GM18499 (cell line): ENCODE measurements at regions not wholly inside any gene's neighbourhood (a gene's known extent, or its start where the extent isn't known, plus 50 kb on each side); places are given as distances from the start of the nearest gene placed in this dataset.

Experiments used
- ATAC-seq: cut with Tn5 transposase; IDR thresholded peaks from one replicate; pipeline ENCODE4 v1.9.1; 2021; ENCODE audit warnings: moderate number of reproducible peaks; ENCODE audit not compliant: insufficient read depth, unreplicated experiment

DNA sequence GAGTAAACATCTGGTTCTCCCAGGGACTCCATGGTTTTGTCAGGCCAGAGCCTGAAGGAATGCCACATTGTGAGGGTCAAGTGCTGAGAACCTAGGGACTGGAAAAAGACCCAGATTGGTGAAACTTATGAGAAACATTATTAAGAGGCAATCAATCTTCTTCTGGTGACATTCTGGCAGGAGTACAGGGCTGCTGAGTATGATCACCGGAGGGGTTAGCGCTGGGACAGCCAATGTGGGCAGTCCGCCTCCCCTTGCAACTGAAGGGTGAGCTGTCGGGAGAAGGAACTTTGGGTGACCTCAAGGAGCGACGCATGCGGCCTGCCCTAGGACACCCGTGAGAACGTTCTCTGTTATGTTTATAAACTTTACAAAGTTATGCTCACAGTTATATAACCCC, 429.0 kb downstream of the LMO4 start:
- no peak for ATAC-seq

DNA sequence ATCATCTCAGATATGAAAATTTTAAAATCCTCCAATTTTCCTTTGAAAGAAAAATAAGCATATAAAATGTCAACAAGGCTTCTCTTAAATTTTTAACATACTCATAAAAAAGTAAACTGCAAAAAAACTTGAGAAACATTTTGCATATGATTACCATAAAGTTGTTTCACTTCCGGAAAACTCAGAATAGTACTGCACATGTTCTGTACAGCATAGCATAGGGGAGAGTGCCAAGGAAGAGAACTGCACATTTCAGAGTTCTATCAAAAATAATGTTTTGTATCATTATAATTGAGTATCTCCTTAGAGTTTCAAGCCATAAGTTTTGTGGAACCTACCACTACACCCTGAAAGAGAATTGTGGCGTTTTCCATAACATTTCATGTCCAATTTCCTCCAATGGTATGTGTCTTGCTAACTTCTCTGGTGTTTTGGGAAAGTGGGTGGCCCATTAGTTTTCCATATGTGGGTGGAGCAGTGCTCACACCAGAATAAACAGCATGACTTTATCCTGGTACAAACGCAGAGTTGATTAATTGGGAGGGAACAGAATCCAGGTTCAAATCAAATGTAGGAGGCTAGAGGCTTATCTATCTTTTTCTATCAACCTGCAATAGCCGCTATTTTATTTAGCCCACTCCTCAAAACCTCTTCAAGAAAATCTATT, 430.9 kb downstream of the LMO4 start:
- ATAC-seq, result no peak

DNA sequence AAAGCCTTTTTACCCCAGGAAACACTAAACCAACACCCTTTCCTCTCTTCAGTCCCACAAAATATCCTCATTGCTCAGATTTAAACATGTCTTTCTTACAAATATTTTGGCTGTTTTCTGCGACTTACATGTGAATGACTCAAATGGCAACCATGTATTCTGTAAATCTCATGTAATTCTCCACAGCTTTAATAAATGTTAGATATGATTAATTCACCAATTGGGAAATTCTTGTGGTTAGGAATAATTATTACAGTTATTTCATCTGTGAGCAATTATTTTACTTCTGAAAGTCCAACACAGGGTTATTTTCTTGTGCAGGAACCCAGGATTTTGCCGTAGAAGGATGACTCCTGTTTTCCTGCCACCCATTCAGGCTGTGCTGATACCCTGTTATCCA, 431.5 kb downstream of the LMO4 start:
- no peak for ATAC-seq

DNA sequence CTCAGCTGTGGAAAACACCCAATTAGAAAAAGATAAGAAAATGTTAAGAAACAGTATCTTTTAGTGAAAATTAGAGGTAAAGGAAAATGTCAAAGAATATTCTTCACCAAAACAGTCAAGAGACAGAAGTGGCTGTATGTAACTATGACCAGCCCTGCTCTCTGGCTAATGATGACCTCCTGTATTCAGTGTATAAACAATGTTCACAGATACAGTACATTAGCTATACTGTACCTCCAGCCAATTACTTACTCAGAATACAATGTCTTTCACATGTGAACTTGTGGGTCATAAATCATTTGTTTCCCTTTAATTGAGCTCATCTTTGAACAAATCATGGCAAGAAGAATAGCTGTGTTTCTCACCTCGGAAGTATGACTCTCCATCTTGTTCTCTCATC, 432.0 kb downstream of the LMO4 start:
- no peak for ATAC-seq

DNA sequence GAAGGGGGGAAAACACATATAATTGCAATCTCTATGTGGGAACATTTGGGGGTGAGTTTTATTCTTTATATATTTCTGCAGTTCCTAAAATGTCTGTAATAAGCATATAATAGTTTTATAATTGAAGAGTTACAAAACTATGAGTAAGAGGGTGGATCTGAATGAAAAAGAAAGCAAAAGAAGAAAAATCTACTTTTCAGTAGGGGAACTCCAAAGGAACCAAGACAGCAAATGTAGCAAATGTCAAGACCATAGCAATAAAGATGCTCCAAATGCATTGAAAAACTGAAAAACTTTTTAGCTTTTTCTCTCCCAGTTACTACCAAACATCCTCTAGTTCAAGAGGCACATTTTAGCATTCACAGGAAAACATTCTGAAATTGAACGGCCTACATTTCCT, 434.8 kb downstream of the LMO4 start:
- no peak for ATAC-seq

DNA sequence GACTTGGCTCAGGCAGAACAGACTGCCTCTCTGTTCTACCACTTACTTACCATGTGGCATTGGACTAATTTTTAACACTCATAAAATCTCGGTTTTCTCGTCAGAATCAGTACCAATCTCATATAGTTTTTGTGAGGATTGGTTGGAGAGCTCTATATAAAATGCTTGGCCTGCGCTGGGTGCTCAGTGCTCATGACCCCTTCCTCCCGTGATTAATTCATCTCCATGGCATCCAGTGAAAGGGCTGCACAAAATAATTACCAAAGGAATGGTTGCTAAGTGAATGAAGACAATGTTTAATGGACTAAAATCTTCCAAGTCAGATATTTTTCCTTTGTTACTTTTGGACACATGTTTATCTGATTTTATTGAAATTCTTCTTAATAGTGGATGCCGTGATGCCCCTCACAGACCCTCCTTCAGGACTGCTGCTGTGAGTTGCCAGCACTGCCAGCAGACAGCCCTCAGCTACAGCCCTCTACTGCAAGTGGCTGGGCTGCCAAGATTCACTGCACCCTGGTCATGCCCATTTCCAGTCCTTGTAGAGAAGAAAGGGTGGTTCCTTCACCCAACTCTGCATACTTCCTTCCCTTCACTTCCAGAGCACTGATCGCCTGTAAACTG, 436.5 kb downstream of the LMO4 start:
- ATAC-seq, result no peak

DNA sequence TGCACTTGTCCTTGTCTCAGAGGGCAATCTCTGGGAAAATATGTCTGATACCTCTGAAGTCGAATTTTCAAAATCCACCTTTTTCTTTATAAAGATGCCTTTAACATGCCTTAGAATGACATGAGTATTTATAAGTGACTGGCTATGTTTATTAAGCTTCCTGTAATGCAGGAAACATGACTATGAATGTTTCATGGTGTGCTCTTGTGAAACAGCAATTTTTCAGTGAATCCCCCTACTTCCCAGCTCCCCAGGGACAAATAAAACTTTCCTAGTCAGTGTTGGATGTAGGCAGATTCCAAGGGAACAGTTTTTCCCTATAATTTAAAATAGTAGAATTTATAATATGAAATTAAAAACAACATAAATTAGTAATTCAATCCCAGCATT, 437.0 kb downstream of the LMO4 start:
- ATAC-seq, result no peak

DNA sequence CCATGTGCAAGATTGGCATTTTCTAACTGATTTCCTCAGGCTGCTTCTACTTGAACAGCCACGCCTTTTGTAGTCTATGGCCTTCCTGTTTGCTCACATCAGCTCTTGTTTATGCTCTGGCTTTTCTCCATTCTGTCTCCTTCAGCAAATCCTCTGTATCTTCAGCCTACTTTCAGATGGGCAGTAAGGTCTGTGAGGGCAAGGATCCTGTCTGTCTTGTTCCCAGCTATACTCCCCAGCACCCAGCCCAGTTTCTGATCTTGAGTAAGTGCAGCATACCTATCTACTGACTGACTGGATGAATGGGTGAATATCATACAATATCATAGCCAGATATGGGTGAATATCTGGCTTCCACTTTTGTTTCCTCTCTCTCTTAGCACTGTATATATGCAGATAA, 438.1 kb downstream of the LMO4 start:
- no peak for ATAC-seq

DNA sequence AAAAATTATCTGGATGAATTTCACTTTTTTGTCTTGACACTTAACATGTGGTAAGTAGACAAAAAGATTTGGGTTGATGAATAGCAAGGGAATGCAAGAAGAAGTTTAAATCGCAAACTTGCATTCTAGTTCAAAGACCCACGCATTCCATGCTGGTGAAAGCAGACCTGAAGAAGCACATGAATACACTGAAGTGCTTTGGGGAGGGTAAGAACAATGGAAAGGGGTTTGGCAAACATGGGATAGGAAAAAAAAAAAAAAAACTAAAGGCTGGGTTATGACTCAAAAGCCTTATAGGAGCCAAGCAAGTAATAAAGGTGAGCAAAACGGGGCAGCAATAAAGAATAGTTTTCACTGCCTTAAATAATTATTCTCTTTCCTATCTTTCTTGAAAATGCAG, 450.2 kb downstream of the LMO4 start:
- no peak for ATAC-seq

DNA sequence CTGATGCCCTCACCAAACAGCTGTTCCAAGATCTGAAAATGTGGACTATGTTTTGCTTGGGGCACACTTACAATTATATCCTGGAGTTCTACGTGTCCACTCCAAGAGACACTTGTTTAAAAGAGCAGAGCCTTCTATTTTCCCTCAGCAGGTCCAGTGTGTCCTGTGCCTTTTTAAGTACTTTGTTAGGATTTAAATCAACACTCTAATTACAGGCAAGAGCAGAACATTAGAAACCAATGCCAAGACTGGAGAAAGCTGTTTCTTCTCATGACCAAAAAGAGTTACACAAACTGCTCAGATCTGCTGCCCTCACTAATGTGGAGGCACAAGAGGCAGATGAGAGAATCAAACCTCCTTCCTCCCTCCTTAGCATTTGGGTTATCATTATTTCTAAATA, 452.9 kb downstream of the LMO4 start:
- no peak for ATAC-seq

DNA sequence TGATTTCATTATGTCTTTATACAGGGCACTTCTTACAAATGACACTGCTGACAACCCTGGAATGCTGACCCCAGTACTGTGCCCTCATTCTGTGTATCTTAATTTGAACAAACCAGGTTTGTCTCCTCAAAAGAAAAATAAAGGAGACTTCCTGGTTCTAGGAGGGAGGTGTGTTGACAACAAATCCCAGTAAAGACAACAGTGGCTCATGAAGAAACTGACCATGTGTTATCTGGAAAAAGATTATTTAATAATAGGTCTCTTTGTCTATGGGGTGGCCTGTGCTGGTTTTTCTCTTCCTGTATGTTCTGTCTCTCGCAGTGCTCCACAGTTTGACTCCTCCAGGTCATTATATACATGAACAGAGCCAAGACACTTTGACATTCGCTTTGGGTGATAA, 454.6 kb downstream of the LMO4 start:
- ATAC-seq, result no peak

DNA sequence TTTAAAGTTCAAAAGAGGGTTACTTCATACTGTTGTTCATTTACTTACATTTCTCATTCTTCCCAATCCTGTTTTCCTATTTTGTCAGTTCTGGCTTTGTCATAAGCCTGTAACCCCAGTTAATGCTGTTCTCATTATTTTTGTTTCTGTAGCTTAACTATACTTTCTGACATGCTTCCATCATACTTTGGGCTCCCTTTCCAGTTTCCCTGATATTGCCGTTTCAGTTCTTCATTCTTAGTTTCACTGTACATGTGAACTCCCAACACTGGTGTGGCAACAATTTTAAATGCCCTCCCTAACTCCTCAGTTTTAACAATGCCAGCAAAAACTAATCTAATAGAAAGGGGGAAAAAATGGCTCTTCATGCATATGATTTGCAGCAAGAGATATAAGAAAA, 456.7 kb downstream of the LMO4 start:
- no peak for ATAC-seq

DNA sequence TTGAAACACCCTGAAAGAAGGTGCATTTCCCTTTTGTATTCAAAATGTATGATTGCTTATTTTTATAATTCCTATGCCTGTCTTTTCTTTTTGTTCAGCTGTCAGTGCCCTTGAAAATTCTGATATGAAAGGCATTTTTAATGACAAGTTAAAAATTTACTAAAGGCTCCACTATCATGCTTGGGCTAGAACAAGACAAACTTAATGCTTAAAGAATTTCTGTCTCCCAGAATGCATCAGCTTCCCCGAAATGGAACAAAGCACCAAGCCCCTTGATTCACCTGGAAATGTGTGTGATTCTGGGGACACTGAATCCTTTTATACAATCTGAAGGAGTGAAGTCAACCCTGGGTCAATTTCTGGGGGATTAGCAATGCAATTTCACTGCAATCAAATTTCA, 457.5 kb downstream of the LMO4 start:
- ATAC-seq, result no peak

DNA sequence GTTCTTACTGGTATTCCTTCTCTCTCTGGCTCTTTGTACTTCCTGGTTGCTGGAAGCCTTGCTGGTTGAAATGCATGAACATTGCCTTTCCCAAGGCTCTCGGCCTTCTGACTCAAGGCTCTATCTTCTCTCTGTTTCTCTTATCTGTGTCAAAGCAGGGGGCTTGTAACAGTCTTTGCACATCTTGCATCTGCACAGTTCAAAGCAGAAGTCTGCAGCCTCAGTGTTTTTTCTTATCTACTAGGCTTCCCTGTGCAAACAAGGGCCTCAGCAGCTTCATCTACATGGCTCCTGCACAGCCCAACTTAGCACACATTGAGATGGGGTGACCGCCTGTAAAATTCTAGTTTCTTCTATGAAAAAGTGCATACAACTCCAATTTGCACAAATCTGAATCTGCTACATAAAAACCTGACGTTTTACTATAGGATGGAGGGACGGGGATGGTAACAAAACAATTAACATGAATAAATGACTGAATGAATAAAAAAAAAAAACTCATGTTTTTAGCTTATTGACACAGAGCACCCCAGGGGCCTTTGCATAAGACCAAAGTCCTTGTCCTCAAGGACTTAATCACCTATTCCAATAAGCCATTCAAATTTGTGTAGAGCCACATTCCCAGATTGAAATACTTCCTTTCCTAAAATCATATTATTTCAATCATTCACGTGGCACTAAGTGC, 458.3 kb downstream of the LMO4 start:
- no peak for ATAC-seq

DNA sequence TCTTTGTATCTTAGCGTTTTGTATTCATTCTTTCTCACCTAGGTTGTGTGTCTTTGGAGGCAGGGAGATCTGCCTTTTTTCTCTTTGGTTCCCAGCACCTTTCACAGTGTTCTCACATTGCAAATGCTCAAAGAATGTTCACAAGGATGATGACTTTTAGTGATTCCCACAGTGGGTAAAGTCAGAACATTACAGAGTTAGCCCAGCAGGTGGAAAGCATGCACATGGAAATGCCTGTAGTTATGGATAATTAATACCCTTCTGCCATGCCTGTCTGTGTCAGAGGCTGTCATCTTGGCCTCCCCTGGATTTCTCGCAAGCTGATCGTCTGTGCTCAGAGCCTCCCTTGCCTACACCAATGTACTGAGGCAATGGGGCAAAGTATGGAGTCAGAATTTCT, 458.9 kb downstream of the LMO4 start:
- no peak for ATAC-seq

DNA sequence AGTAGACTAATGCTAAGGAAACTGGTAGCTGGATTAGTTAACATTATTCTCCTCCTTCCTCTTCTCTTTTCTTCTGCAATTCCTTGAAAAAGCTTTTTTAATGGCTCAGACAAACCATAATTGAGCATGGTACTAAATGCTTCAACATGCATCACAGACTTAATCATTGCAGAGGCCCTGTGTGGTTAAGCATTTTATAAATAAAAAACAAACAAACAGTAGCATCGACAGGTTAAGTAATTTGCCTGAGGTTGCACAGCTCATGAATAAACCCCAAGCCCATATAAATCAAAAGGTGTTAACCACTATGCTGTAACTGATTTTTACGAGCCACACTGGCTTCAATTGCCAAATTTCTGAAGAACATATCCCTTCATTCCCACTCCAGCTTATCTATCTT, 462.1 kb downstream of the LMO4 start:
- ATAC-seq, result no peak

DNA sequence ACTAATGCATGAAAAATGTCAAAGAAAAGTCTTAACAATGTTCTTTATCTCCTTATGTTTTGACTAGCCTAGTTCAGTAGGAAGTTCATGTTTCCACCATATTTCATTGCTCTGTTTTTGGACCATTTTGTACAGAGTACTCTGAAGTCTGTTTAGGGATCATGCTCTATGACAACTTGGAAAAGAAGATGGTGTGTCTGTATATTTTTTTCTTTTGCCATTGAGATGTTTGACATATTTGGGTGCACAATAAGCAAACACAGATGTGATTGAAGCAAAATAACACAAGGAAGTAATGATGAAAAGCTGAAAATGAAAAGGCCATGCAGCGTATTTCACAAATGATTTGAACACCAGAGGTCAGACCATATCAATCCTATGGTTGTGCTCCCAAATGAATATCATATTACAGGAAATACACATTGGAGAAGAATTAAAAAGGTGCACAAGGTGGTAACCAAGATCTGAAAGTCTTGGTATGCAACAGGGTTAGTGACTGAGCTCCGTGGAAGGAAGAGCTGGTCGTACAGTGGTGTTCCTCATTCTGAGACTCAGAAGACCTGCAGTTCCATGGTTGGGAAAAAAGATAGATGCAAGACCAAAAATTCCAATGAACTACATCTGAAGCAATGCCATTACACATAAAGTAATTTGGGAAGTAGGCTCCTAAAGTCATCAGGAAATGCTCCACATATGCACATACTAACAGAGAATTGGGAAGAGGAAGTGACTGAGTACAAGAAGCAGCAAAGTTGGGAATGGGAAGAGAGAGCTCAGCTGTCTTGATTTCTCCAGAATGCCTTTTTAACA, 463.5 kb downstream of the LMO4 start:
- ATAC-seq, result no peak

DNA sequence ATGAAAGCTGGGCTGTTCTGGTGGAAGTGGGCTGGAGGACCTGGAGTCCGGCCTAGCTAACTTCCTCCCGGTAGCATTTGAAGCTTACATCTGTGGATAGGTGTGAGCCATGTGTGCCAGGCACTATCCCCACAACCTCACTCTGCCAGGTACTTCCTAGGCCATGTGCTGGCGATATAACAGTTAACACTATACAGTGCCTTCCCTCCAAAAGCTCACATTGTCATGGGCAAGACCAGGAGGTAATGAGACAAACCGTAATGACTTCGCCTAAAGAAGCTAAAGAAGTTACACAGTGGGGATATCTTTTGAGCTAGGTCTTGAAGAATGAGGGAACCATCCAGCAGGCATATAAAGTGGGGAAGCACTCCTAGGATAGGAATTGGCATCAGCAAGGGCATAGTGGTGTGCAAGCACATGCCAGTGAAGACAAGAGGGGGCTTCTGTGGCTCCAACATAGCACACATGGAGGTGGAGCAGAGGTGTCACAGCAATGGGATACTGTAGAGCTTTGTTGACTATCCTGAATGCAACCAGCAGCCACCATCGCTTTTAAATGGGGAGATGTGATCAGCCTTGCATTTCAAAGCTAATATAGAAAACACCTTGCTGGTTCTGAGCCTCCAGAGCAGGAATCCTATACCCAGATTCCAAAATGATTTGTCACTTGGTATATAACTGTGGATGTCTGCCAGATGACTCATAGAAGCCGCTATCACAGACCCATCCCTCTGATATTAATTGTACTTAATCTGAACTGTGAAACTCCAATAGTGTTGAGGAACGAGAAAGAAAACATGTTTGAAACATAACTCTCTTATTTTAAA, 466.3 kb downstream of the LMO4 start:
- no peak for ATAC-seq

DNA sequence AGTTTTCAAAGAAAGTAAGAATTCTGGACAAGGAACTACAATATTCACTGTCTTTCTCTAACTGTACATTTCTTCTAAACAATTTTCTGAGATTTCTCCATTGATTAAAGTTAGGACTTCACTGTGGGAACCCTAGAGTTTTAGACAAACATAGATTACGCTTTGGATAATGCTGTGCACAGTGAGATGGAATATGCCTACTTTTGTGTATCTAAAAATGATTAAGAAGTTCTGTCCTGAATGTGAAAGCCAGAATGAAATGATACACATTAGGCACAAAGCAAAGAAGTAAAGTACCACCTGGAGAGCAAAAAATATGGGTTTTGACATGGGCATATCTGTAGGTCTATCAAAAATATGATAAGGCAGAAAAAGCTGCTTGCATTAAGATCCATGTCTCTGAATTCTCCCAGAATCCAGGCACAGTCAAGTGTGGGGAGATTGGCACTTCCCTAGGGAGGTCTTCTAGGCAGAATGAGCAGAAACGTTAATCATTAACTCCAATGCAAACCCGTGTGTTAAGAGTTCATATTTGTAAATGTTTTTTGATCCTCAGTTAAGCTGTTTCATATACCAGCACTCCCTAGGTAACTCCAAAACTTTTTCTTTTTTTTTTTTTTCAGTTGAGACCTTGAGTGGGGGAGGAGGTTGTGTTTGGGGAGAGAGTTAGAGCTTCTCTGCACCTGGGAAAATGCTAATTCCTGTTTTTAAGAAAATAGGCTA, 467.1 kb downstream of the LMO4 start:
- no peak for ATAC-seq

DNA sequence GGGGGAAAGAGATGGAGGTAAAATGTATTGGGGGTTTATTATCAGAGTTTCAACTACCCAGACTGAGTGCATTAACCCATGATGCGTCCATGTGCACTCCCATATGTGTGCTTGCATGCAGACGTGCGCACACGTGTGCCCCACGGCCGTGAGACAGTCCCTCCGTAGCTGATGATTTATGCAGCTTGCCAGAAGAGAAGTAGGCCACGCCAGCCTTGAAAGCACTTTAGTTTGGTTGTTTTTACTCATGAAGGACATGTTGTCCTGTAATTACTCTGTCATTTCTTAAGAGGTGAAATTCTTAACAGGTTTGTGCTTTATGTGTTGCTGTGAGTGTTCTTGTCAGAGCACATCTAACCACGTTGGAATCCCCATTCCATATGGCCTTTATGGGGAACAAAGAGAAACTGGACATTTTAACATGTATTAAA, 467.8 kb downstream of the LMO4 start:
- ATAC-seq, result no peak
